Sigmoid colon (tissue), 6 donors: ENCODE measurements at regions not wholly inside any gene's neighbourhood (a gene's known extent, or its start where the extent isn't known, plus 50 kb on each side); places are given as distances from the start of the nearest gene placed in this dataset.
"Not testable (repeated sequence)": the region's sequence is repeated elsewhere in the genome, so short reads cannot be mapped to it uniquely, and the experiment has no call there.

ENCODE experiments used
- DNase-seq: peaks from one replicate; pipeline ENCODE4 v3.0.0-alpha.2; 2019
- H3K27ac ChIP-seq, 4 donors: fragments of 200-600 bp; sonication (generic); one replicate each; pipeline ENCODE4 v1.5.1; 2016 to 2019; ENCODE audit warnings: mild to moderate bottlenecking in 1 of 4
- H3K27me3 ChIP-seq, 3 donors: fragments of 200-600 bp; sonication (generic); one replicate each; pipeline ENCODE4 v1.5.1; 2019; ENCODE audit warnings: mild to moderate bottlenecking in 1 of 3
- H3K36me3 ChIP-seq, 4 donors: fragments of 200-600 bp; sonication (generic); one replicate each; pipeline ENCODE4 v1.5.1; 2016 to 2019
- H3K4me1 ChIP-seq, 4 donors: fragments of 200-600 bp; sonication (generic); one replicate each; pipeline ENCODE4 v1.5.1; 2017 to 2019
- H3K4me3 ChIP-seq, 4 donors: fragments of 200-600 bp; sonication (generic); one replicate each; pipeline ENCODE4 v1.5.1; 2017 to 2019; ENCODE audit warnings: mild to moderate bottlenecking in 2 of 4, moderate library complexity in 1 of 4
- H3K9me3 ChIP-seq, 4 donors: fragments of 200-600 bp in 3 of 4; sonication (generic) in 3 of 4; one replicate each; pipeline versions ENCODE4 v1.5.1 to v1.6.1; 2013 to 2019
- CTCF ChIP-seq, 4 experiments: fragments of 450-650 bp in 3 of 4; fragments of 200-600 bp in 1 of 4; IDR thresholded peaks; one replicate each; pipeline ENCODE4 v1.5.1; 2016 to 2019; ENCODE audit warnings: antibody characterized with exemption in 4 of 4, mild to moderate bottlenecking in 3 of 4, moderate library complexity in 2 of 4
- EP300 ChIP-seq, 4 donors: sonication (generic); formaldehyde crosslinking; IDR thresholded peaks; one replicate each; pipeline ENCODE4 v1.6.1; 2017; ENCODE audit warnings: antibody characterized with exemption in 4 of 4
- POLR2A ChIP-seq, 2 donors: fragments of 450-650 bp; IDR thresholded peaks; one replicate each; pipeline ENCODE4 v1.6.1; 2016; ENCODE audit warnings: antibody characterized with exemption in 2 of 2, mild to moderate bottlenecking in 2 of 2, moderate library complexity in 2 of 2
- POLR2AphosphoS5 ChIP-seq, 4 donors: sonication (generic); formaldehyde crosslinking; IDR thresholded peaks; one replicate each; pipeline ENCODE4 v1.6.1; 2017; ENCODE audit warnings: antibody characterized with exemption in 4 of 4
- WGBS, 2 donors: extraction: QIAGEN DNeasy Blood & Tissue Kit; methylation state at CpG; one replicate each; pipeline ENCODE4 v1.1.7; 2013; 5-methylcytosine and 5-hydroxymethylcytosine counted together
- intact Hi-C: fragments of 100-400 bp; cut with DNase I; formaldehyde crosslinking; loops from one replicate; pipeline ENCODE4 v1.15.1; 2023
- donor health status: healthy with polysubstance abuse.
- donor health status: healthy.

DNA sequence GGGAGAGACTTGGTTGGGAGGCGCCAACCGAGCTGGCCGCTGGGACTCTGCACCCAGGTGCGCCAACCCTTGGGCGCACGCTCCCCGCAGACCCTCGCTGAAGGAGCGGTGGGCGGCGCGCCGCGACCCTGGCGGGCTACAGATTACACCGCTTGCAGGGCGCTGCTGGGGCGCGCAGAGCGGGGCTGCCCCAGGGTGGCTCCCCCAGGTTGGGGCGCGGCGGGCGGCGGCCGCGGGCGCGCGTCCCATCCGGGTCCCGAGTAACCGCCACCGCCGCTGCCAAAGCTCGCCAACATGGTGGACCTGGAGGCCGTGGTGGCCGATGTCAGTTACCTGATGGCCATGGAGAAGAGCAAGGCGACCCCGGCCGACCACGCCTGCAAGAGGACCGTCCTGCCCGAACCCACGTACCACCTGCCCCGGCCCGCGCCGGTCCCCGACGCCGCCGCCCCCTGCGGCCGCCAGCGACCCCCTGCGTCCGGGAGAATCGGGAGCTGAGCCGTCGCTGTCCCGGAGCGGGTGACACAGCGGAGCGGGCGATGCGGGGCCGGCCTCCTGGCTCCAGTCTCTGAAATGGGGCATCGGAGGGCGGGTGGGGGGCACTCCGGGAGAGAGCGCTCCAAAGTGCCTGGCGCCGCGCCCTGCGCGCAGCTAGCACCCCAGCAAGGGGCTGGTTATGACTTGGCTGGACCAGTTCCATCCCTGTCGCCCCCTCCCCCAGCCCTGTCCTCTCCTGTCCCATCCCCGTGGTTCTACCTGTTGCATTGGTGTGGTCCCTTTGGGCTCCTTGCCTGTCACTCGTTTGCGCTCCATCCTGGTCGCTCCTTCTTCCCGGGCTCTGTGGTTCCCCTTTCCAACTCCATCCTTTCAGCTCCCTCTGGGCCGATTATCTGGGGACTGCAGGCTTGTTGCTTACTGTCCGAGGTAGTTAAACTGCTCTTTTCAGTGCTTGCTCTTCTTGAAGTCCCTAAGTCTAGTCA, 143.3 kb upstream of the GRK3 start:
- 2% methylated on average over 85 of the region's 85 CpGs for WGBS, 2 donors
- TF ChIP-seq POLR2A (IDR thresholded peaks at IDR 0.05) (no peak), CTCF (IDR thresholded peaks at IDR 0.05) (no peak), EP300 (IDR thresholded peaks at IDR 0.05) (no peak), POLR2AphosphoS5 (IDR thresholded peaks at IDR 0.05) (no peak)
- Histone ChIP-seq H3K4me3 (peak overlapping the region in 3 of 4 donors; percentile 3 to 35 (median 28)), H3K27me3 (peaks cover 16 to 71% (median 55%) of the 10 kb centered on the region in 3 donors), H3K9me3 (no peaks in the 10 kb centered on the region), H3K36me3 (no peaks in the 10 kb centered on the region), H3K4me1 (peaks cover 0 to 24% (median 20%) of the 10 kb centered on the region in 4 donors), H3K27ac (no peak overlapping the region)
- intact Hi-C loops, result no loop called here
- no peak for DNase-seq

DNA sequence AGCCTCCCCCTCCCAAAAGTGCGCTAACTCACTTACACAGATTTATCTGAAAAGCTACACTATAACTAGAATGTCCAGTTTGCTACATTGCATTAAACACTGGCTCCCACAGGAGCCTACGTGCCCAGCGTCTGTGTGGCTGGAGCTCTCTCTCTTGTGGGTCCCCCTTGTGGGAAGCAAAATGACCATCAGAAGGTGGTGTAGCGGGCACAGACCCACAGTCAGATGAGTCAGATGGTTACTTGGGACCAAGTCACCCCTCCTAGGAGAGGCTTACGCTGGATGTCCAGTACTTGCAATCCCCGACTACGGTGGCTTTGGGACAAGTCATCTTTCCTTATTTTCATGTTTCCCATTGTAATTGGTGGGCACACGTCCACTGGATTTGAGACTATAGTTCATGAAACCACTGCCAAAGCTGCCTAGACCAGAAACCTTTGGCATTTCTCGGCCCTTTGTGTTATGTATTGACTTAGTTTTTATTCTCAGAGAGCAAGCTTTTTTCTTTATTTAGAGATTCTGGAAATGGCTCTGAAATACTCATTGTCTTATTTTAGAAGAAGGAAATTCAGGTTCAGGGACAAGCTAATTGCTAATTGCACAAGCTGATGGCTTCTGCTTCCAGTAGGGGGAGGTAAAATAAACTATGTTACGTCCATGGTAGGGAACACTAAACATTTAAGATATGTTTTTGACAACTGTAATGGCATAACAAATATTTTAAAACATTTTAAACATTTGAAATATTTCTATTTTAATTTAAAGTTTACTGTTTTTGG, 137.8 kb upstream of the GRK3 start:
- intact Hi-C loops, H3K27ac ChIP-seq, H3K4me1 ChIP-seq, H3K9me3 ChIP-seq, DNase-seq, H3K36me3 ChIP-seq, H3K4me3 ChIP-seq: not testable (repeated sequence)
- H3K27me3 ChIP-seq, result peaks cover 2 to 72% (median 30%) of the 10 kb centered on the region in 3 donors
- 82 to 83% methylated on average over 10 of the region's 10 CpGs for WGBS, 2 donors

GRCh38 chr22:25431637-25432342, 132.7 kb upstream of the GRK3 start:
- 90 to 98% methylated on average over 3 of the region's 6 CpGs for WGBS, 2 donors
- intact Hi-C loops, H3K9me3 ChIP-seq, H3K36me3 ChIP-seq, H3K27ac ChIP-seq, H3K4me3 ChIP-seq, DNase-seq, H3K4me1 ChIP-seq: not testable (repeated sequence)
- H3K27me3 ChIP-seq, result peaks cover 0 to 24% (median 0%) of the 10 kb centered on the region in 3 donors

DNA sequence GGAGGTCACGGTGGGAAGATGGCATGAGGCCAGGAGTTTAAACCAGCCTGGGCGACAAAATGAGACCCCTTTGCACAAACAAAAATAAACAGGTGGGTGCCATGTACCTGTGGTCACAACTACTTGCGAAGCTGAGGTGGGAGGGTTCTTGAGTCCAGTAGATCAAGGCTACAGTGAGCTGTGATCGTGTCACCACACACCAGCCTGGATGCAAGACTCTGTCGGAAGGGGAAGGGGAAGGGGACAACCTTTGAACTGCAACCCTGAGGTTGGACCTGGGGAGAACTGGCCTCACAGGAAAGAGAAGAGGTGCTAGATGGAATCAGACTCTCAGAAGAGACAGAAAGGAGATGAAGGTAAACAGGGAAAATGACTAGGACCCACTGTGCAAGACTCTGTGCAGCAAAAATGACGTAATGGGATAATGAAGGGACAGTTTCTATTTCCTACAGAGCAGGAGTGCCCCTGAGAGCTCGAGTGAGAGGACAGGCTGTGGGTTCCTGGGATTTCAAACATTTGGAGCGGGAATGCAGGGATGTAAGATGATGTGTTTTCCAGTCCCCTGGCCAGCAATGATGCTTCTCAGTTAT, 131.0 kb upstream of the GRK3 start:
- H3K4me1 ChIP-seq, H3K27ac ChIP-seq, DNase-seq, intact Hi-C loops, H3K4me3 ChIP-seq, H3K9me3 ChIP-seq, H3K36me3 ChIP-seq: not testable (repeated sequence)
- WGBS, 2 donors, result 66 to 75% methylated on average over 8 of the region's 8 CpGs
- H3K27me3 ChIP-seq, result peaks cover 0 to 17% (median 0%) of the 10 kb centered on the region in 3 donors

- WGBS, 2 donors, result 73 to 79% methylated on average over 8 of the region's 8 CpGs
- intact Hi-C loops, result no loop called here
- Histone ChIP-seq H3K4me3 (no peak overlapping the region), H3K4me1 (no peaks in the 10 kb centered on the region), H3K27ac (no peak overlapping the region), H3K27me3 (no peaks in the 10 kb centered on the region), H3K36me3 (no peaks in the 10 kb centered on the region), H3K9me3 (no peaks in the 10 kb centered on the region)
- no peak for DNase-seq
- TF ChIP-seq POLR2A (IDR thresholded peaks at IDR 0.05) (no peak), POLR2AphosphoS5 (IDR thresholded peaks at IDR 0.05) (no peak)
Observed at GRCh38 chr22:25437414-25438160, 126.9 kb upstream of the GRK3 start.

DNA sequence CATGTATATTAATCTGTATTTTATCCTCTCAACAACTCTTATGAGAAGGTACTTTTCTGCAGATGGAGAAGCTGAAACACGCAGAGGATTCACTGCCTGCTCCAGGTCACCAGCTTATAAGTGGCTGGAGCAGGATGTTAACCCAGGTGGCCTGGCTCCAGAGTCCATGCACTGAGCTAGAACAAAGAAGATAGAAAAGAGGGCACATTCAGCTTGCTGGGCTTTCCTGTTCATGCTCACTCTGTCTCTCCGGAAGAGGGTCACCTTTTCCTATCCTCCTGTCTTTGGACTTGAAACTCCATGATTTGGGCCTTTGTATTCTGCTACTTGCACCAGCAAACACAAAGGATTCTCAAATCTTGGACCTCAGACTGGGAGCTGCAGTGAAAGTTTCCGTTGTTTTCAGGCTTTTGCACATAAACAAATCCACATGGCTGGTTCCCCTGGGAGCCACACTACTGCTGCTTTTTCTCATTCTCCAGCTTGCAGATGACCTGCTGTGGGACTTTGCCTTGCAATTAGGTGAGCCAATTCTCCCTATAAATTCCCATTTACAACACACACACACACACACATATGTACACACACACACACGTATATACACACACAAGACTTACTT, 117.3 kb upstream of the GRK3 start:
- Histone ChIP-seq H3K27ac (no peak overlapping the region), H3K4me3 (no peak overlapping the region), H3K27me3 (no peaks in the 10 kb centered on the region), H3K9me3 (no peaks in the 10 kb centered on the region), H3K4me1 (peaks cover 0 to 31% (median 16%) of the 10 kb centered on the region in 4 donors), H3K36me3 (no peaks in the 10 kb centered on the region)
- intact Hi-C loops, result loop anchor here (5.0 kb wide), 4 partner anchors 45 to 325 kb away; no protein-coding TSS in a partner anchor
- 43 to 62% methylated on average over 4 of the region's 4 CpGs for WGBS, 2 donors
- TF ChIP-seq EP300 (IDR thresholded peaks at IDR 0.05), result no peak
- TF ChIP-seq CTCF (IDR thresholded peaks at IDR 0.05), result no peak
- TF ChIP-seq POLR2AphosphoS5 (IDR thresholded peaks at IDR 0.05), result no peak
- TF ChIP-seq POLR2A (IDR thresholded peaks at IDR 0.05), result no peak
- no peak for DNase-seq
